ENCODE measurements at regions not wholly inside any gene's neighbourhood (a gene's known extent, or its start where the extent isn't known, plus 50 kb on each side); places are given as distances from the start of the nearest gene placed in this dataset.

GRCh38 chr4:115259642-115260041, 146.2 kb upstream of the NDST4 start:
- DNase-seq (no peak), ATAC-seq (no peak)
- Histone ChIP-seq H3K9me3 (peaks cover 0 to 10% (median 0%) of the 10 kb centered on the region in 12 donors), H3K27me3 (no peaks in the 10 kb centered on the region), H3K4me1 (no peaks in the 10 kb centered on the region), H3K27ac (no peak overlapping the region), H3K4me3 (no peak overlapping the region), H3K36me3 (no peaks in the 10 kb centered on the region)
- intact Hi-C loops (cut with DNase I) = no loop called here
- no peak for TF ChIP-seq POLR2A (IDR thresholded peaks at IDR 0.05)
- no peak for TF ChIP-seq CTCF (IDR thresholded peaks at IDR 0.05)
- 77 to 91% (median 85%) methylated on average over 2 of the region's 2 CpGs for WGBS, 4 donors

GRCh38 chr4:115249808-115250207, 136.4 kb upstream of the NDST4 start:
- no peak for ATAC-seq
- WGBS, 4 donors = 70 to 83% (median 78%) methylated on average over 3 of the region's 3 CpGs
- intact Hi-C loops (cut with DNase I) = no loop called here

GRCh38 chr4:115234405-115235093, 121.1 kb upstream of the NDST4 start:
- Histone ChIP-seq H3K36me3 (no peaks in the 10 kb centered on the region), H3K4me1 (no peaks in the 10 kb centered on the region), H3K9me3 (no peaks in the 10 kb centered on the region), H3K27me3 (no peaks in the 10 kb centered on the region), H3K27ac (no peak overlapping the region), H3K4me3 (no peak overlapping the region)
- 44 to 49% (median 46%) methylated on average over 3 of the region's 3 CpGs for WGBS, 4 donors
- DNase-seq (no peak), ATAC-seq (no peak)
- intact Hi-C loops (cut with DNase I) = no loop called here
- TF ChIP-seq CTCF (IDR thresholded peaks at IDR 0.05) (peak in 1 of 12 donors; percentile 9), POLR2A (IDR thresholded peaks at IDR 0.05) (no peak)

More at GRCh38 chr4:115249808-115250207, 136.4 kb upstream of the NDST4 start:
- TF ChIP-seq POLR2A (IDR thresholded peaks at IDR 0.05) = no peak
- TF ChIP-seq CTCF (IDR thresholded peaks at IDR 0.05) = no peak
- no peaks in the 10 kb centered on the region for H3K9me3 ChIP-seq
- no peak overlapping the region for H3K27ac ChIP-seq
- H3K36me3 ChIP-seq = no peaks in the 10 kb centered on the region
- no peak overlapping the region for H3K4me3 ChIP-seq
- H3K4me1 ChIP-seq = no peaks in the 10 kb centered on the region
- H3K27me3 ChIP-seq = no peaks in the 10 kb centered on the region
- no peak for DNase-seq

GRCh38 chr4:115233600-115233999, 120.2 kb upstream of the NDST4 start:
- H3K27me3 ChIP-seq = no peaks in the 10 kb centered on the region
- no peaks in the 10 kb centered on the region for H3K9me3 ChIP-seq
- DNase-seq (no peak), ATAC-seq (no peak)
- TF ChIP-seq CTCF (IDR thresholded peaks at IDR 0.05) (no peak), POLR2A (IDR thresholded peaks at IDR 0.05) (no peak)
- WGBS, 4 donors = 74 to 77% (median 76%) methylated on average over 2 of the region's 2 CpGs
- H3K4me3 ChIP-seq = no peak overlapping the region
- no peak overlapping the region for H3K27ac ChIP-seq
- H3K36me3 ChIP-seq = no peaks in the 10 kb centered on the region
- no peaks in the 10 kb centered on the region for H3K4me1 ChIP-seq
- intact Hi-C loops (cut with DNase I) = no loop called here

Data from heart left ventricle (tissue), 16 donors.